Esophagus (tissue), 2 donors: ENCODE measurements at regions not wholly inside any gene's neighbourhood (a gene's known extent, or its start where the extent isn't known, plus 50 kb on each side); places are given as distances from the start of the nearest gene placed in this dataset.

ENCODE experiments used
- H3K27ac ChIP-seq, 2 donors: one replicate each; pipeline ENCODE4 v1.5.1; 2013; ENCODE audit warnings: low read depth in 2 of 2, mild to moderate bottlenecking in 2 of 2, inconsistent platforms in 1 of 2, low read length in 1 of 2, moderate library complexity in 1 of 2
- H3K27me3 ChIP-seq, 2 donors: one replicate each; pipeline ENCODE4 v1.6.1; 2013; ENCODE audit warnings: low read length in 2 of 2, control low read depth in 1 of 2, mild to moderate bottlenecking in 1 of 2; ENCODE audit not compliant: insufficient read depth in 2 of 2, control insufficient read depth in 1 of 2
- H3K36me3 ChIP-seq, 2 donors: one replicate each; pipeline ENCODE4 v1.6.1; 2013; ENCODE audit warnings: low read length in 1 of 2; ENCODE audit not compliant: control insufficient read depth in 2 of 2, insufficient read depth in 2 of 2
- H3K4me1 ChIP-seq, 2 donors: one replicate each; pipeline ENCODE4 v1.6.1; 2013; ENCODE audit warnings: low read length in 1 of 2; ENCODE audit not compliant: control insufficient read depth in 2 of 2, insufficient read depth in 2 of 2
- H3K4me3 ChIP-seq, 2 donors: one replicate each; pipeline ENCODE4 v1.5.1; 2013; ENCODE audit warnings: low read length in 2 of 2, mild to moderate bottlenecking in 2 of 2, low read depth in 1 of 2, moderate library complexity in 1 of 2
- H3K9me3 ChIP-seq, 2 donors: one replicate each; pipeline ENCODE4 v1.6.1; 2013; ENCODE audit warnings: mild to moderate bottlenecking in 2 of 2, low read depth in 1 of 2, low read length in 1 of 2, moderate library complexity in 1 of 2; ENCODE audit not compliant: control insufficient read depth in 2 of 2, insufficient read depth in 1 of 2
- WGBS, 2 donors: extraction: QIAGEN DNeasy Blood & Tissue Kit; methylation state at CpG; one replicate each; pipeline ENCODE4 v1.1.7; 2013; 5-methylcytosine and 5-hydroxymethylcytosine counted together
- donor health status: healthy with polysubstance abuse.
- donor health status: Bipolar disorder and iron deficiency.

DNA sequence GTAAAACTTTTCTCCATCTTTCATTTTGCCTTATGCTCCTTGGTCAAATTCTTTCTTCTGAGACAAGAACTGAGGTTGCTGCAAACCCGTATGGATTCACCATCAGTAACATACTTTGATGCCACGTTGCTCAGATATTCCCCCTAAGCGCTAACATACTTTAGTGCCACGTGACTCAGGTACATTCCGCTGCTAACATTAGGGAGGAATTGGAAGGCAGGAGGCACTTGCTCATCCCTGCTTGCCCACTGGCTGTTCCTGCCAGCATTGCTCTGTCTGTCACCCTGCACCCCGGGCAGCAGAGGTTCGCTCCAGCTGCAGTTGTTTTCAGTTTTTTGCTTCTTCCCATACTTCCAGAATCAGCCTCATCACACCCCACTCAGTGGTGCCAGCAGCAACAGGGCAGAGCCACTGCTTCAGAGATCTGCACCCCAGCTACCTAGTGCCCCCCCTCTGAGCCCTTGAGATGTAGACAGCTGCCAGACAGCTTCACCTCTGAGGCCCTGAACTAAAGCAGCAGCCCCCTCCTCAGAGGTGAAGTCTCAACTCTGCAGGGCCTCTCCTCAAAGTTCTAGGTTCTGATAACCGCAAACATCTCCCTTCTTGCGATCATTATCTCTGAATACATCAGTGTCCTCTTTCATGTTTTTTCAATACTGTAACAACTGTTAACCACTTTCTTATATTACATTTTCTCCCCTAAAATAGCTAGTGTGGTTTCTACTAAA is 228.0 kb upstream of the KIF2A start:
- no peak overlapping the region for H3K4me3 ChIP-seq
- no peaks in the 10 kb centered on the region for H3K27me3 ChIP-seq
- H3K27ac ChIP-seq, result no peak overlapping the region
- WGBS, 2 donors, result 72 to 73% methylated on average over 9 of the region's 9 CpGs
- H3K4me1 ChIP-seq, result no peaks in the 10 kb centered on the region
- no peaks in the 10 kb centered on the region for H3K9me3 ChIP-seq
- no peaks in the 10 kb centered on the region for H3K36me3 ChIP-seq

GRCh38 chr5:62082370-62082801 is 223.6 kb upstream of the KIF2A start:
- WGBS, 2 donors, result 68 to 78% methylated on average over 5 of the region's 5 CpGs

GRCh38 chr5:62083247-62083646 is 222.8 kb upstream of the KIF2A start:
- H3K9me3 ChIP-seq, result no peaks in the 10 kb centered on the region
- no peaks in the 10 kb centered on the region for H3K4me1 ChIP-seq
- no peak overlapping the region for H3K27ac ChIP-seq
- WGBS, 2 donors, result 76 to 77% methylated on average over 7 of the region's 7 CpGs
- H3K27me3 ChIP-seq, result no peaks in the 10 kb centered on the region
- no peak overlapping the region for H3K4me3 ChIP-seq
- H3K36me3 ChIP-seq, result no peaks in the 10 kb centered on the region

More at GRCh38 chr5:62082370-62082801, 223.6 kb upstream of the KIF2A start:
- Histone ChIP-seq H3K36me3 (no peaks in the 10 kb centered on the region), H3K27me3 (no peaks in the 10 kb centered on the region), H3K4me1 (no peaks in the 10 kb centered on the region), H3K9me3 (no peaks in the 10 kb centered on the region), H3K27ac (no peak overlapping the region), H3K4me3 (no peak overlapping the region)

DNA sequence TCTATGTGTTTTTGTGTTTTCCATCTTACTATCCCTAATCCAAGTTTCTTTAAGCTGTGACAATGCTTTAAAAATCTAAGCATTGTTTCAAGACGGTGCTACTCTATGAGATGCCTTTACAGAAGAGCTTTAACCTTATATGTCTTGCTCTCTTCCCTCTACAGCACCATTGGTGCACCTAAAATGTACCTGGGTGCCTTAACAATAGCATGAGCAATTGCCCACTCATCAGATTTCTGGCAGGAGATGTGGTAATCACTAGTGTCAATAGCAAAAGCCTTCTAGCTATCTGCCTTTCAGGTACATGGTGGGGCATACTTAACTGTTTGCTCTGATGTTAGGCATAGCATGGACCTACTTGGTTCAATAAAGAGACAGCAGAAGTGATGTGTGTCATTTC is 222.3 kb upstream of the KIF2A start:
- Histone ChIP-seq H3K27me3 (no peaks in the 10 kb centered on the region), H3K27ac (no peak overlapping the region), H3K36me3 (no peaks in the 10 kb centered on the region), H3K9me3 (no peaks in the 10 kb centered on the region), H3K4me3 (no peak overlapping the region), H3K4me1 (no peaks in the 10 kb centered on the region)
- 74 to 82% methylated on average over 1 of the region's 1 CpG for WGBS, 2 donors

DNA sequence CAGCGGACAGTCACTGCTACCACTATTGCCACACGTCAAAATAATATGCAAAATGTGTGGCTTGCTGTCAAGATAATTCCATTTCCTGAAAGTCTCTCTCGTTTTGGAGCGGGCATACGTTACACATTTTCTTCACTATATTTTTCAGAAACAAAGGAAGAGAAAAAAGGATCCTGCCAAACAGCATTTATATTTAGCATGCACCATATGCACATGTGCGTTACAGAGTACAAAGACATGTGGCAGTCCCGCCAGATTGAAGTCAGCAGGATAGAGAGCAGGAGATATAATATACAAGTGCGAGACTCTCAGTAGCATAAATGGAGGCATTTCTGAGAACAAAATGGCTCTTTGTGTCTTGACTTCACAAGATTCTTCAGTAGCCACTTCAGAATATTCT is 221.6 kb upstream of the KIF2A start:
- Histone ChIP-seq H3K27me3 (no peaks in the 10 kb centered on the region), H3K36me3 (no peaks in the 10 kb centered on the region), H3K27ac (no peak overlapping the region), H3K4me1 (no peaks in the 10 kb centered on the region), H3K4me3 (no peak overlapping the region), H3K9me3 (no peaks in the 10 kb centered on the region)
- 87 to 90% methylated on average over 8 of the region's 8 CpGs for WGBS, 2 donors

- Histone ChIP-seq H3K27me3 (no peaks in the 10 kb centered on the region), H3K9me3 (no peaks in the 10 kb centered on the region), H3K4me3 (no peak overlapping the region), H3K4me1 (no peaks in the 10 kb centered on the region), H3K27ac (no peak overlapping the region), H3K36me3 (no peaks in the 10 kb centered on the region)
Measured at GRCh38 chr5:62090953-62091352, 215.1 kb upstream of the KIF2A start.

- 33 to 36% methylated on average over 2 of the region's 2 CpGs for WGBS, 2 donors
Measured at GRCh38 chr5:62093411-62093810, 212.6 kb upstream of the KIF2A start.

GRCh38 chr5:62093976-62094375 is 212.0 kb upstream of the KIF2A start:
- H3K4me3 ChIP-seq, result no peak overlapping the region
- no peaks in the 10 kb centered on the region for H3K36me3 ChIP-seq
- no peaks in the 10 kb centered on the region for H3K4me1 ChIP-seq
- WGBS, 2 donors, result 0 to 2% methylated on average over 3 of the region's 3 CpGs
- no peaks in the 10 kb centered on the region for H3K9me3 ChIP-seq
- H3K27me3 ChIP-seq, result no peaks in the 10 kb centered on the region
- H3K27ac ChIP-seq, result no peak overlapping the region

More at GRCh38 chr5:62093411-62093810, 212.6 kb upstream of the KIF2A start:
- no peak overlapping the region for H3K4me3 ChIP-seq
- no peak overlapping the region for H3K27ac ChIP-seq
- H3K27me3 ChIP-seq, result no peaks in the 10 kb centered on the region
- no peaks in the 10 kb centered on the region for H3K4me1 ChIP-seq
- H3K9me3 ChIP-seq, result no peaks in the 10 kb centered on the region
- no peaks in the 10 kb centered on the region for H3K36me3 ChIP-seq

DNA sequence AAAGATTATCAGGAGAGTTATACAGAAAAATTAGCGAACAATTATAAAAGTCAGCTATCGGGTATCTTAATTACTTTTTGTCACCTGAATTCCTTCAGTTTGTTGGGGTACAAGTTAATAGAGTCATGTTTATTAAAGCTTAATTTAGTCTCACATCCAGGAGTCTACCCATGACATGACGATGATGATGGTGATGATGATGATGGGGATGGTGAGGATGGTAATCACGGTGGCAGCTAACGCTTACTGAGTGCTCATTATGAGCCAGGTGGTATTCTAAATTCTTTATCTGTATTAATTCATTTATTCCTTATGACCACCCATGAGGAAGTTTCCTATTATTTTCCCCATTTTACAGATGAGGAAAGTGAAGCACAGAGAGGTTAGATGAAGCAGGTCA is 208.6 kb upstream of the KIF2A start:
- H3K4me3 ChIP-seq, result no peak overlapping the region
- H3K36me3 ChIP-seq, result no peaks in the 10 kb centered on the region
- H3K27me3 ChIP-seq, result no peaks in the 10 kb centered on the region
- H3K9me3 ChIP-seq, result no peaks in the 10 kb centered on the region
- H3K27ac ChIP-seq, result no peak overlapping the region
- peaks cover 0 to 5% of the 10 kb centered on the region in 2 donors for H3K4me1 ChIP-seq
- WGBS, 2 donors, result 97 to 98% methylated on average over 5 of the region's 5 CpGs

- WGBS, 2 donors, result 48 to 53% methylated on average over 4 of the region's 4 CpGs
- peaks cover 0 to 3% of the 10 kb centered on the region in 2 donors for H3K9me3 ChIP-seq
- peaks cover 0 to 5% of the 10 kb centered on the region in 2 donors for H3K4me1 ChIP-seq
- H3K4me3 ChIP-seq, result no peak overlapping the region
- no peaks in the 10 kb centered on the region for H3K27me3 ChIP-seq
- no peak overlapping the region for H3K27ac ChIP-seq
- no peaks in the 10 kb centered on the region for H3K36me3 ChIP-seq
Measured at GRCh38 chr5:62100201-62100600, 205.8 kb upstream of the KIF2A start.
